GM18519 (cell line): ENCODE measurements at regions not wholly inside any gene's neighbourhood (a gene's known extent, or its start where the extent isn't known, plus 50 kb on each side); places are given as distances from the start of the nearest gene placed in this dataset.

Experiments
- ATAC-seq: cut with Tn5 transposase; IDR thresholded peaks from one replicate; pipeline ENCODE4 v1.9.1; 2021; ENCODE audit warnings: mild to moderate bottlenecking, moderate library complexity; ENCODE audit not compliant: unreplicated experiment, low FRiP score

GRCh38 chr7:155213955-155214740 lies 83.5 kb upstream of the INSIG1 start:
- no peak for ATAC-seq

GRCh38 chr7:155215576-155216325 lies 81.9 kb upstream of the INSIG1 start:
- no peak for ATAC-seq

GRCh38 chr7:155216475-155217272 lies 81.0 kb upstream of the INSIG1 start:
- no peak for ATAC-seq

GRCh38 chr7:155217634-155218033 lies 80.0 kb upstream of the INSIG1 start:
- no peak for ATAC-seq

GRCh38 chr7:155218276-155219153 lies 79.2 kb upstream of the INSIG1 start:
- no peak for ATAC-seq

GRCh38 chr7:155219154-155219531 lies 78.5 kb upstream of the INSIG1 start:
- ATAC-seq: no peak

- no peak for ATAC-seq
These were observed 77.5 kb upstream of the INSIG1 start for GRCh38 chr7:155219947-155220769.

- no peak for ATAC-seq
These were observed 76.8 kb upstream of the INSIG1 start for GRCh38 chr7:155220903-155221302.

GRCh38 chr7:155221547-155221946 lies 76.1 kb upstream of the INSIG1 start:
- no peak for ATAC-seq

- ATAC-seq: no peak
These were observed 75.6 kb upstream of the INSIG1 start for GRCh38 chr7:155222061-155222460.

- no peak for ATAC-seq
These were observed 75.1 kb upstream of the INSIG1 start for GRCh38 chr7:155222573-155222972.

- no peak for ATAC-seq
These were observed 74.7 kb upstream of the INSIG1 start for GRCh38 chr7:155223021-155223420.

GRCh38 chr7:155223503-155223902 lies 74.2 kb upstream of the INSIG1 start:
- ATAC-seq: no peak

- ATAC-seq: no peak
These were observed 73.4 kb upstream of the INSIG1 start for GRCh38 chr7:155224116-155224811.

GRCh38 chr7:155225095-155225494 lies 72.6 kb upstream of the INSIG1 start:
- ATAC-seq: no peak

GRCh38 chr7:155225516-155225915 lies 72.2 kb upstream of the INSIG1 start:
- no peak for ATAC-seq

GRCh38 chr7:155226261-155227003 lies 71.2 kb upstream of the INSIG1 start:
- no peak for ATAC-seq
